ENCODE measurements at regions not wholly inside any gene's neighbourhood (a gene's known extent, or its start where the extent isn't known, plus 50 kb on each side); places are given as distances from the start of the nearest gene placed in this dataset.

DNA sequence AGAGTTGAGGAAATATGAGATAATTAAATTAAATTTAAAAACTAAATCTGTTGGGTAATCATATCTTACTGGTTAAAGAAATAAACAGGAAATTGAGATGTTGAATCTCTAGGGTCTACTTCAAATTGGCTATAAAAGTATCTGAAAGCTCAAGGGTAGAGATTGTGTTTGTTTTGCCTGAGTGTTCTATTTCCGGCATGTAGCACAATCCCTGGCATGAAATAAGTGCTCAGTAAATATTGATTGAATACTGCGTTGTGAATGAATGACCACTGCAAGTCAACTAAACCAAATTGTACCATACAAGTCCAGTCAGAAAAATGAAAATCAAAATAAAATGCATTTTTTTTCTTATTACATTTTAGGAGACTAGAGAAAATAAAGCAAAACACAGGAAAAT, 709.8 kb downstream of the EPM2A start (continued):
- TF ChIP-seq, protein P1, sequence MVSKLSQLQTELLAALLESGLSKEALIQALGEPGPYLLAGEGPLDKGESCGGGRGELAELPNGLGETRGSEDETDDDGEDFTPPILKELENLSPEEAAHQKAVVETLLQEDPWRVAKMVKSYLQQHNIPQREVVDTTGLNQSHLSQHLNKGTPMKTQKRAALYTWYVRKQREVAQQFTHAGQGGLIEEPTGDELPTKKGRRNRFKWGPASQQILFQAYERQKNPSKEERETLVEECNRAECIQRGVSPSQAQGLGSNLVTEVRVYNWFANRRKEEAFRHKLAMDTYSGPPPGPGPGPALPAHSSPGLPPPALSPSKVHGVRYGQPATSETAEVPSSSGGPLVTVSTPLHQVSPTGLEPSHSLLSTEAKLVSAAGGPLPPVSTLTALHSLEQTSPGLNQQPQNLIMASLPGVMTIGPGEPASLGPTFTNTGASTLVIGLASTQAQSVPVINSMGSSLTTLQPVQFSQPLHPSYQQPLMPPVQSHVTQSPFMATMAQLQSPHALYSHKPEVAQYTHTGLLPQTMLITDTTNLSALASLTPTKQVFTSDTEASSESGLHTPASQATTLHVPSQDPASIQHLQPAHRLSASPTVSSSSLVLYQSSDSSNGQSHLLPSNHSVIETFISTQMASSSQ (IDR thresholded peaks at IDR 0.05; ENCODE audit: low read depth): 0 out of 2 replicates have a peak, but pooled peaks have one; percentile 20
- TF ChIP-seq, protein P1 (CRISPR knock-in tag; IDR thresholded peaks at IDR 0.05; ENCODE audit: borderline replicate concordance): no peak
- TF ChIP-seq ZNF24 (IDR thresholded peaks at IDR 0.05) (peak; percentile 75; the same call in 1 of the 2 replicates), SIN3B (IDR thresholded peaks at IDR 0.05; ENCODE audit: low read length) (no peak), KLF6 (CRISPR knock-in tag; IDR thresholded peaks at IDR 0.05) (no peak), TBX3 (IDR thresholded peaks at IDR 0.05; ENCODE audit: borderline replicate concordance) (no peak), SALL2 (CRISPR knock-in tag; IDR thresholded peaks at IDR 0.05) (no peak), NFE2L2 (IDR thresholded peaks at IDR 0.05; ENCODE audit: low read length) (no peak), ZNF607 (CRISPR knock-in tag; IDR thresholded peaks at IDR 0.05; ENCODE audit: borderline replicate concordance) (no peak), ATF7-NPFF (CRISPR knock-in tag; IDR thresholded peaks at IDR 0.05; ENCODE audit: low read depth) (no peak), RFX5 (IDR thresholded peaks at IDR 0.05; ENCODE audit: low read depth, low read length) (no peak)
- TF ChIP-seq, protein P2, sequence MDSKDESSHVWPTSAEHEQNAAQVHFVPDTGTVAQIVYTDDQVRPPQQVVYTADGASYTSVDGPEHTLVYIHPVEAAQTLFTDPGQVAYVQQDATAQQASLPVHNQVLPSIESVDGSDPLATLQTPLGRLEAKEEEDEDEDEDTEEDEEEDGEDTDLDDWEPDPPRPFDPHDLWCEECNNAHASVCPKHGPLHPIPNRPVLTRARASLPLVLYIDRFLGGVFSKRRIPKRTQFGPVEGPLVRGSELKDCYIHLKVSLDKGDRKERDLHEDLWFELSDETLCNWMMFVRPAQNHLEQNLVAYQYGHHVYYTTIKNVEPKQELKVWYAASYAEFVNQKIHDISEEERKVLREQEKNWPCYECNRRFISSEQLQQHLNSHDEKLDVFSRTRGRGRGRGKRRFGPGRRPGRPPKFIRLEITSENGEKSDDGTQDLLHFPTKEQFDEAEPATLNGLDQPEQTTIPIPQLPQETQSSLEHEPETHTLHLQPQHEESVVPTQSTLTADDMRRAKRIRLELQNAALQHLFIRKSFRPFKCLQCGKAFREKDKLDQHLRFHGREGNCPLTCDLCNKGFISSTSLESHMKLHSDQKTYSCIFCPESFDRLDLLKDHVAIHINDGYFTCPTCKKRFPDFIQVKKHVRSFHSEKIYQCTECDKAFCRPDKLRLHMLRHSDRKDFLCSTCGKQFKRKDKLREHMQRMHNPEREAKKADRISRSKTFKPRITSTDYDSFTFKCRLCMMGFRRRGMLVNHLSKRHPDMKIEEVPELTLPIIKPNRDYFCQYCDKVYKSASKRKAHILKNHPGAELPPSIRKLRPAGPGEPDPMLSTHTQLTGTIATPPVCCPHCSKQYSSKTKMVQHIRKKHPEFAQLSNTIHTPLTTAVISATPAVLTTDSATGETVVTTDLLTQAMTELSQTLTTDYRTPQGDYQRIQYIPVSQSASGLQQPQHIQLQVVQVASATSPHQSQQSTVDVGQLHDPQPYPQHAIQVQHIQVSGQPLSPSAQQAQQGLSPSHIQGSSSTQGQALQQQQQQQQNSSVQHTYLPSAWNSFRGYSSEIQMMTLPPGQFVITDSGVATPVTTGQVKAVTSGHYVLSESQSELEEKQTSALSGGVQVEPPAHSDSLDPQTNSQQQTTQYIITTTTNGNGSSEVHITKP (CRISPR knock-in tag; IDR thresholded peaks at IDR 0.05; ENCODE audit: low read depth): no peak
- TF ChIP-seq, protein P3, sequence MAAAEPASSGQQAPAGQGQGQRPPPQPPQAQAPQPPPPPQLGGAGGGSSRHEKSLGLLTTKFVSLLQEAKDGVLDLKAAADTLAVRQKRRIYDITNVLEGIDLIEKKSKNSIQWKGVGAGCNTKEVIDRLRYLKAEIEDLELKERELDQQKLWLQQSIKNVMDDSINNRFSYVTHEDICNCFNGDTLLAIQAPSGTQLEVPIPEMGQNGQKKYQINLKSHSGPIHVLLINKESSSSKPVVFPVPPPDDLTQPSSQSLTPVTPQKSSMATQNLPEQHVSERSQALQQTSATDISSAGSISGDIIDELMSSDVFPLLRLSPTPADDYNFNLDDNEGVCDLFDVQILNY (CRISPR knock-in tag; conservative IDR thresholded peaks at IDR 0.05): no peak
- TF ChIP-seq, protein P4, sequence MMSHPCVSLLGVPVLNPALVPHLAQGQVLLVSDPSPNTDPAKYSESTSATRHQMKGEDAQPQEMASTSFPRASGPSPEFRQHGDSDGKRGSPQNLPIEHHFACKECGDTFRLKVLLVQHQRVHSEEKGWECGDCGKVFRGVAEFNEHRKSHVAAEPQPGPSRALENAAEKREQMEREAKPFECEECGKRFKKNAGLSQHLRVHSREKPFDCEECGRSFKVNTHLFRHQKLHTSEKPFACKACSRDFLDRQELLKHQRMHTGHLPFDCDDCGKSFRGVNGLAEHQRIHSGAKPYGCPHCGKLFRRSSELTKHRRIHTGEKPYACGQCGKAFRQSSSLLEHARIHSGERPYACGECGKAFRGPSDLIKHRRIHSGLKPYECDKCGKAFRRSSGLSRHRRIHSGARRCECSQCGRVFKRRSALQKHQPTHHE (CRISPR knock-in tag; IDR thresholded peaks at IDR 0.05; ENCODE audit: borderline replicate concordance): no peak
- TF ChIP-seq, protein P5, sequence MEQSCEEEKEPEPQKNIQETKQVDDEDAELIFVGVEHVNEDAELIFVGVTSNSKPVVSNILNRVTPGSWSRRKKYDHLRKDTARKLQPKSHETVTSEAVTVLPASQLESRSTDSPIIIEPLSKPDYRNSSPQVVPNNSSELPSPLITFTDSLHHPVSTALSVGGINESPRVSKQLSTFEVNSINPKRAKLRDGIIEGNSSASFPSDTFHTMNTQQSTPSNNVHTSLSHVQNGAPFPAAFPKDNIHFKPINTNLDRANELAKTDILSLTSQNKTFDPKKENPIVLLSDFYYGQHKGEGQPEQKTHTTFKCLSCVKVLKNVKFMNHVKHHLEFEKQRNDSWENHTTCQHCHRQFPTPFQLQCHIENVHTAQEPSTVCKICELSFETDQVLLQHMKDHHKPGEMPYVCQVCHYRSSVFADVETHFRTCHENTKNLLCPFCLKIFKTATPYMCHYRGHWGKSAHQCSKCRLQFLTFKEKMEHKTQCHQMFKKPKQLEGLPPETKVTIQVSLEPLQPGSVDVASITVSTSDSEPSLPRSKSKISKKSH (CRISPR knock-in tag; IDR thresholded peaks at IDR 0.05; ENCODE audit: borderline replicate concordance): no peak

Measured in HepG2 (cell line).